AML-193 (cell line): ENCODE measurements at regions not wholly inside any gene's neighbourhood (a gene's known extent, or its start where the extent isn't known, plus 50 kb on each side); places are given as distances from the start of the nearest gene placed in this dataset.
A peak's percentile ranks its signal among the peaks of the same experiment; 100 is the strongest.

Experiments
- DNase-seq, 2 experiments: peaks; one replicate each; lab custom pipeline; 2025; lab: John Stamatoyannopoulos, UW

- no peak for DNase-seq
Measured at GRCh38 chr5:67515020-67515689, 318.6 kb upstream of the CD180 start.

GRCh38 chr5:67512758-67513157 is 316.2 kb upstream of the CD180 start:
- no peak for DNase-seq

GRCh38 chr5:67511911-67512310 is 315.3 kb upstream of the CD180 start:
- no peak for DNase-seq

DNA sequence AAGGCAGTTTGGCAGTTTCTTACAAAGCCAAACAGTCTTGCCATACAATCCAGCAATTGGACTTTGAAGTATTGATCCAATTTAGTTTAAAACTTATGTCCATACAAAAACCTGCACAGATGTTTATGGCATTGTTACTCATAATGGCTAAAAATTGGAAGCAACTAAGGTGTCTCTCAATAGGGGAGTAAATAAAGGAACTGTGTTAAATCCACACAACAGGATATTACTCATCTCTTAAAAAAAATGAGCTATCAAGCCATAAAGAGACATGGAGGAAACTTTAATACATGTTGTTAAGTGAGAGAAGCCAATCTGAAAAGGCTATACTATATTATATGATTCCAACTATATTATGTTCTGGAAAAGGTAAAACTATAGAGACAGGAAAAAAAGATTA is 313.6 kb upstream of the CD180 start:
- no peak for DNase-seq

DNA sequence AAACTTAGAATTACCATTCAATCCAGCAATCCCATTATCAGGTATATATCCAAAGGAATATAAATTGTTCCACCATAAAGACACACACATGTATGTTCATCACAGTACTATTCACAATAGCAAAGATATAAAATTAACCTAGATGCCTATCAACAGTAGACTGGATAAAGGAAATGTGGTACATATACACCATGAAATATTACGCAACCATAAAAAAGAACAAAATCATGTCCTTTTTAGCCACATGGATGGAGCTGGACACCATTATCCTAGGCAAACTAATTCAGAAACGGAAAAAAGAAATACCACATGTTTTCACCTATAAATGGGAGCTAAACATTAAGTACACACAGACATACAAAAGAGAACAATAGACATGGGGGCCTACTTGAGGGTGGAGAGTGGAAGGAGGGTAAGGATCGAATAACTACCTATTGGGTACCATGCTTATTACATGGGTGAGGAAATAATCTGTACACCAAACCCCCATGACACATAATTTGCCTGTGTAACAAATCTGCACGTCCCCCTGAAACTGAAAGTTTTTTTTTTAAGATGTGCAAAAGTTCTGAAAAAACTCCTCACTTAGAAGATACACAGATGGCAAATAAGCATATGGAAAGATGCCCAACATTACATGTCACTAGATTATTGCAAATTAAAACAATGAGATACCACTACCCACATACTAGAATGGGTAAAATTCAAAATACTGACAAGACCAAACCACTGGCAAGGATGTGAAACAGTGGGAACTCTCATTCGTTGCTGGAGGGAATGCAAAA is 313.0 kb upstream of the CD180 start:
- no peak for DNase-seq

DNA sequence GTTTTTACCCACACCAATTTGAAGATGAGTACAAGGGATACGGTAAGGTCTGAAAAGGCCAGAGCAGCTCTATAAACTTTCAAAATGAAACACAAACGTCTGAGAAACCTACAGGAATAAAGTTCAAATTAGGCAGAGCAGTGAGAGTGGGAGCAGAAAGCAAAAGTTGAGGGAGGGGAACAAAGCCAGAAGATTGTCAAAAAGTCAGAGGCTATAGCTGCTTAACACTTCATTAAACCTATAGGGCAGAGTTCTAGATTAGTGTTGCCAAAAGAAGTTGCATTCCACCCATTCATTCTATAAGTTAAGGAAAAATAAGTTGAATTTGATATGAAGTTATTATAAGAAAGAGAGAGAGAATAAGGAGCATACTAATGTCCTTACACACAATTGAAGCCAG is 309.6 kb upstream of the CD180 start:
- no peak for DNase-seq

GRCh38 chr5:67502951-67503350 is 306.4 kb upstream of the CD180 start:
- DNase-seq, result no peak

DNA sequence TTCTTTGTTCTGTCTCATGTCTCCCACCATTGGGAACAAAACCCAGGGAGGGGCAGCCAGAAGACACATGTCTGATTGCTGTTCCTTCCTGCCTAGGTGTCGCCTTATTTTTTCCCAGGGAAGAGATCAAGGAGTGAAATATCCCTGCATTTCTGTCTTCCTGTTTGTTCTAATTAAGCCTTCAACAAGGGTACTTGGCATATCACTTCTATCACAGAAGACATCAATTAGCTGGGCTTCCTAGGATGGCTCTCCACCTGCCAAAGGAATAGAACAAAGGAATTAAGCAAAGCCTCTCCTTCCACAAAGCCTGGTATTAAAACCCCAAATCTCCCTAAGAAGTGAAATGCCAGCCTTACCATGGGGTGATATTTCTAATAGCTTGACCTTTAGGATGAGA is 299.5 kb upstream of the CD180 start:
- no peak for DNase-seq

DNA sequence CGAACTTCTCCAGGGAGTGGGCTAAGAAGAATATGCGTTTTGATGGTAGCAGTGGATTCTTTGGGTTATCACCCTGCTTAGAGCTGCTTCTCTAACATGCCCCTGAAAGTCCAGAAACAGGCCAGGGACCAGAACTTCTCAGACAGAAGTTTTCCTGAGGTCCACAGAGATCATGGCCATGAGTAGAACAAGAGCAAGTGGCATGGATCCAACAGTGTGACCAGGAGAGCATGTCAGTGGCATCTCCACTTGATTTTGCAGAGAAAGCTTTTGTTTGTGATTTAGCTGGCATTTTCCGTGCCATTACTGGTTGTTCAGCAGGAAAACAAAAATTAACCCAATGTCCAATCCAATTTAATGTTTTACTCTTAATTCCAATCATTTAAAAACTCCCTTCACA is 298.5 kb upstream of the CD180 start:
- DNase-seq, result no peak

- DNase-seq, result no peak
Measured at GRCh38 chr5:67494186-67494855, 297.7 kb upstream of the CD180 start.

- DNase-seq, result peak; percentile 18 to 24
Measured at GRCh38 chr5:67493676-67494075, 297.1 kb upstream of the CD180 start.

GRCh38 chr5:67490543-67491321 is 294.1 kb upstream of the CD180 start:
- DNase-seq, result no peak

DNA sequence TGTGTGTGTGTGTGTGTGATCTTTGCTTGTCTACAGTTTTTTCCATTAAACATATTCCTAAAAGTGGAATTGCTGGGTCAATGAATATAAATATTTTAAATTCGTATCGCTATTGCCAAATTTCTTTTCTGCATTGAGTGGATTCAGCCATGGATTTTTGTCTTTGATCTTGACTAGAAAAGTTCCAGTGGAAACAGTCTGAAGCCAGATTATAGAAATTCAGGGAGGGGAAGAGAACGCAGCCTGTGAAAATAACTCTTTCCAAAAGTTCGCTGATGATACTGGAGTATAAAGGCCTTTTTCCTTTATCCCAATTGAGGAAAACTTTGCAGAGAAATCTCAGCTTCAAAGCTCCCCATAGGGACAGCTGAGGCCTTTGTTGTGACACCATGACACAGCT is 292.3 kb upstream of the CD180 start:
- DNase-seq, result no peak

DNA sequence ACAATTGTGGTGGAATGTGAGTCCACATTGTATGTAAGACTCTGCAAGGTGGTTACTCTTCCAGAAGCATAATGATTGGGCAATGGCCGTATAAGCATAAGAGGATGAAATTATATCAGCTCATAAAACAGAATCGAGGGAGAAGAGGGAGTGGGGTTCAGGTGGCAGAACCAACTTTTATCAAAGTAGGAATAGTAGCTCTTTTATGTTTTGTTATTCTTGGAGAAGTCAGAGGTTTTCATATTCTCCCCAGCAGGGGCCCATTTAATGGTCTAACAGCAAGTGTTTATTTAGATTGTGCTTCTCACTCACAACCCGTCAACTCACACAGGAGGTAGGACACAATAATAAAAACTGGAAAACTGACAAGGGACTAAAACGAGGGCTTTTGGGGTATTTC is 291.3 kb upstream of the CD180 start:
- DNase-seq, result no peak

GRCh38 chr5:67483453-67484030 is 286.9 kb upstream of the CD180 start:
- DNase-seq, result no peak

- no peak for DNase-seq
Measured at GRCh38 chr5:67481362-67481761, 284.8 kb upstream of the CD180 start.

DNA sequence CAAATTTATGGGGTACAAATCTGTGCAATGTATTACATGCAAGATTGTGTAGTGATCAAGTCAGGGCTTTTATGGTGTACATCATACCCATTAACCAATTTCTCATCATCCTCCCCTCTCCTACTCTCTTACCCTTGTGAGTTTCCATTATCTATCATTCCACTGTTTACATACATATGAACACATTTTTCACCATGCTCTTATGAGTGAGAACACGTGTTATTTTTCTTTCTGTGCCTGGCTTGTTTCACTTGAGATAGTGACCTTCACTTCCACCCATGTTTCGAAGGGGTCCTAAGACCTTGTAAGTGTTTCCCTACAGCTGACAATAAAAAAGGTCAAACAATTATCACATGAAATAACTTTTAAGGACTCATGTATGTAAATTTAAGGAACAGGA is 281.7 kb upstream of the CD180 start:
- DNase-seq, result no peak

DNA sequence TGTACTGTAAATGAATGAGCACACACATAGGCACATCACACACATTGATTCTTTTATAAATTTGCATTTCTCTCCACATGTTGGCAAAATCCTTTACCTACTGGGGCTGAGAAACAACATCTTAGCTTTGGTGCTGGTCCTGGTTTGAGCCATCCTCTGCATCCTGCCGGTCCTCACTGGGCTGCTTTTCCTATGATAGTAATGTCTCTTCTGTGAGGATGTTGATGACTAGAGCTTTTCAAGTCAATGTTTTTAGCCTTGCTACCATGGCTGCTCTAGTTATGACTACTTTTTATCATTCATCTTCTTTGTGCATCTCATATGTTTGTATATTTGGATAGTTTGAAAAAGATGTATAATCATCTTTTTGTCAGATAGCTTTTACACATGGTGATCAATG is 280.4 kb upstream of the CD180 start:
- DNase-seq, result no peak

- no peak for DNase-seq
Measured at GRCh38 chr5:67476531-67476930, 279.9 kb upstream of the CD180 start.

GRCh38 chr5:67475489-67475888 is 278.9 kb upstream of the CD180 start:
- no peak for DNase-seq

DNA sequence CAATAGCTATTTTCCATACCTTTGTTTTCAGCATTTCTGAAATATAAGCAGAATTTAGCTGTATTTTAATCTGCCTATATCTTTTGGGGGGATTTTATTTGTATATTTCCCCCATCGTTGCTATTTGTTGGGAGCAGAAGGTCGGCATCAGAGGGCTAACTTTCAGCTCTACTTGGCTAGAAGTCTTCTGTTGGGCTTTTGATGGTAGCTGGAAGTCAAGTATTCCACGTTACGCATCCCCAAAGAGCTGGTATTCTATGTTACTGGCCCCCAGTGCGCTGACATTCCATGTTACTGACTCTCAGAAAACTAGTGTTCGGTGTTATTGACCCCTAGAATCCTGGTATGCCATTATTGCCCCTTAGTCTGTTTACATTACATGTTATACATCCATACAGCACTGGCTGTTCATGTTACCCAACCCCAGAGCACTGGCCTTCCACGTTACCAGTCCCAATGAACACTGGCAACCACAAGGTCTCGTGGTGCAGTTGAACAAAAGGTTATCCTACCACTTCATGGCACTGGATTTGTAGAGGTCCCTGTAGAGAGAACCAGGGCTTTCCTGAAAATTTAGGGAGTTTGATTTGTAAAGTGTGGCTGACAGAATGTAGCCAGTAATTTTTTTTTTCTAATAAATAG is 278.1 kb upstream of the CD180 start:
- no peak for DNase-seq

- no peak for DNase-seq
Measured at GRCh38 chr5:67467110-67467509, 270.5 kb upstream of the CD180 start.
